Stimulated activated CD8-positive, alpha-beta memory T cell treated with anti-CD3 and anti-CD28 coated beads, Interleukin-12 subunit alpha, Interleukin-12 subunit beta, amount 100 ng/mL, for 1 hour (primary cell): ENCODE measurements at regions not wholly inside any gene's neighbourhood (a gene's known extent, or its start where the extent isn't known, plus 50 kb on each side); places are given as distances from the start of the nearest gene placed in this dataset.
"Not testable (repeated sequence)": the region's sequence is repeated elsewhere in the genome, so short reads cannot be mapped to it uniquely, and the experiment has no call there.

Experiments
- DNase-seq: peaks from one replicate; pipeline ENCODE4 v3.0.0-alpha.2; 2020; ENCODE audit warnings: low read depth

DNA sequence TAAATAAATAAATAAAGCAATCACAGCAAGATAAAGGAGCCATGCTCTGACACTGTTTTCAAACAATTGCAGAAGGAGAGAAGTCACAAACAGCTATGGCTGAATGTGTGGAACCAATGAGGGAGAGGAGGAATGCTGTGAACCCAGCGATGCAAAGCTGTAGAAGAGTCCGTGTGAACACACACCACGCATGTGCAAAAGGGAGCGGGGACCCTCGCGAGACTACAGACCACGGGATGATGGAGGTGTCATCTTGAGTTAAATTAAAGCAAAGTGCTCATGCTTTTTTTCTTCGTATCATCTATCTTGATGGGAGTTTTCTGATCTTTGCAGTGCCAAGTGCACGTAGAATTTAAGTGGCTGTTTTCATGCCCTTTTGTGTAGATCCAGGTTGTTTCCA, 123.8 kb upstream of the CDH5 start:
- DNase-seq, result no peak

DNA sequence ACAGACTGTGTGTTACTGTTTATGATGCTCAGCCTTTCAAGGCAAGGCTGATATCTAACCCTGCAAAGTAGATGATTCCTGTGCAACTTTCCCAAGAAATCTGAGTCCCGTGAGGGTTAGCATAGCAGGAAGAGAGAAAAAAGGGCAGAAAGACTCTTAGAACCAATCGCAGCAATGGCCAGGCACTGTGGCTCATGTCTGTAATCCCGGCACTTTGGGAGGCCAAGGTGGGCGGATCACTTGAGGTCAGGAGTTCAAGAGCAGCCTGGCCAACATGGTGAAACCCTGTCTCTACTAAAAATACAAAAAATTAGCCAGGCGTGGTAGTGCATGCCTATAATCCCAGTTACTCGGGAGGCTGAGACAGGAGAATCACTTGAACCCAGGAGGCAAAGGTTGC, 124.3 kb upstream of the CDH5 start:
- DNase-seq, result not testable (repeated sequence)

DNA sequence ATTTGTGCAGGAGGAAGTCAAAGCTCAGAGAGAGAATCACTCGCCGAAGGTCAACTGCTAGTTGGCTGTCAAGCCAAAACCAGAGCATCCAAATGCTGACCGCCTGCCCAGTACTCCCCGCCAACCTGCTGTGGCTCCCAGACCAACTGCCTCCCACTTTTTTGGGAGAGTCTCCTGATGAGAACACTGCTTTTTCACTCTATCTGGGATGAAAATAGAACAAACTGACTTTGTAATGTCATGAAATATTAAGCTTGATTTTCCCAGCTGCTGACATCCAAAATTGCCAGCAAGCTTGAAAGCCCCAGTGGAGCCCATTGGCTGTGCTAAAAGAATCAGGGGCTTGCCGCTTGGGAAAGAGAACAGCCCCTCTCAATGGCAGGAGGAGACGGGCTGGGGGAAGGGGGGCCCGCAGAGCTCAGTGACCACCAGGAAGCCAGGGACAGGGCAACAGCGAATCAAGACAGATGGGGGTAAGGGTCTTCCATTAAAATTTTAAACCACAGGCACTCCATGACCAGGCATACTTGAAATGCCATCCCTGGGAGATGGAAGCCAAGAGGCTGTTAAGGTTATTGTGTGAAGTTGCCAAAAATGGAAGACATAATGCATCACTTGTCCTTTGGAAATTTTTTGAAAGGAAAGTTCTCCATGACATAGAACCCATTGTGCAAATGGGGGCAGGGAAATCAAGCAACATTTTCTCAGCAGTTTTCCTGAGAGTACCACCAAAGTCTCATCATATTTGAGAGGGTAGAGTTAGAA, 125.7 kb upstream of the CDH5 start:
- DNase-seq, result no peak

DNA sequence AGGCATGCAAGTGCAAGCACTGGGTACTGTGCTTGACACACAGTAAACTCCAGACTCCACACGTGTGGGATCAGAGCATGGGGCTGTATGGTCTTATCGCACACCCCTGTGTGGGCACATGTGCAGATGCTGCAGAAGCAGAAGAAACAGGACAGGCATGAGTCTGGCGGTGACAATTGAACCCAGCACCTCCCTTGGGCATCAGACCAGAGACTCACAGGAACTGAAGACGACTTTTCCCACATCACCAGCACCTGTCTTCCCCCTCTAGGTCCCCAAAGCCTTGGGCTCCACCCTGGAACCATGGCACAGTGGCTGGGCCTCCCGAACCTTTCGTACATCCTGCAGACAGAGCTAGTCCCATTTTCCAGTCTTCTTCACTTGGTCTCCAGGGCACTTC, 126.4 kb upstream of the CDH5 start:
- DNase-seq, result no peak

DNA sequence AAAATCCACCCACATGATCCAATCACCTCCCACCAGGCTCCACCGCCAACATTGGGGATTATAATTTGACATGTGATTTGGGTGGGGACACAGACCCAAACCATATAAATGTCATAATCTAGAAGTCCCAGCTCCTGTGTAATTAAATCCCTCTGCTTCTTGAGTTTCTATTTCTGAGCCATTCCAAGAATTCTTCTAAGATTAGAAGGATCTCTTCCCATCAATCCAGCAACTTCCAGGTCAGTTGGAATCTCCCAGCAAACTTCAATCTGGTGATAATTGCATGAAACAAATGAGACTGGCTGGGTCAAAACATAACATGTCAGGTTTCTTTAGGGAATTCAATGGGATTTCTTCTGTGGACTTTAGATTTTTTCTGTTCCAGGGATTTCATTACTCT, 127.8 kb upstream of the CDH5 start:
- DNase-seq, result no peak

DNA sequence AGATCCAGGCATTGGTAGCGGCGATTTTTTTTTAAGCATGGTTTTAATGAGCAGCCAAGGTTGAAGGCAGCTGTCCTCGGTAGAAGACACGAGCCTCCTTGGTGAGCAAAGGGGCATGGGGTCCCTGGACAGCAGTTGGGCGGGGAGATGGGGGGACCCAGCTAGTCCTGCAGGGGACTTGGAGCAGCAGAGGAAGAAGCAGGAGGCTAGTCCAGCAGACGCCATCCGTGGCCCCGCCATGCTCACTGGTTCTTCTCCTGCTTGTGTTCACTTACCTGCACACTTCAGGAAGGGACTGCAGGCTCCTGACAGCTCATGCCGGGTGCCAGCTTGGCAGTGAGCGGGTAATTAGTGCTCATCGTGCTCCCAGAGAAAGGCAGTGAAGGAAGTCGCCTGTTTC, 130.2 kb upstream of the CDH5 start:
- no peak for DNase-seq

DNA sequence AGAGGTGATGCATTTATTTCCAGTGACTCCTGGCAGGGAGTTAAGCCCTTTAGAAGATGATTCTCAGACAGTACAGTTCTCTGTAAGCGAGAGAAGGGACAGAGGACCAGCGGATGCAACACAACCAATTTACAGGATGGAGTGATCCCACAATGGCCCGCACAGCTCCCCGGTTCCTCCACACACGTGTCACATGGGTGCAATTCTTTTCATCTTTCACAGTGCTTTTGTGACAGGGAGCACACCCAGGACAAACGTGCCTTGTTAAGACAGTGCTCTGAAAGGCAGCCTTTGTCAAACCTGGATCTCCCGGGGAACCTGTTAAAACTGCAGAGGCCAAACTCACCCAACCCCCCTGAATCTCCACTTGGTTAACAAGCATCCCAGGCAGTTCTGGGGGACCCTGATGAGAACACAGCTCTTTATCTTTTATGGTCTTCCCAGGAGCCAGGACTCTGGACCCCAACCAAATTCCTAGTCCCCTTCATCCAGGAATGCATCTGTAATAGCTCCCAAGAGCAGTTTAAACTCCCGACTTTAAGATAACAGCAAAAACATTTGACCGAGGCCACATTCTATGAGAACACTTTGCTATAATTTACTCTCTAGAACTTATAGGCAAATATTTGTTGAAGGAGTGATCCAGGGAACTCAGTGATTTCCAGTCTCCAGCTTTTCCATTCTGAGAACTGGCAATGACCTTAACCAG, 134.9 kb upstream of the CDH5 start:
- no peak for DNase-seq

DNA sequence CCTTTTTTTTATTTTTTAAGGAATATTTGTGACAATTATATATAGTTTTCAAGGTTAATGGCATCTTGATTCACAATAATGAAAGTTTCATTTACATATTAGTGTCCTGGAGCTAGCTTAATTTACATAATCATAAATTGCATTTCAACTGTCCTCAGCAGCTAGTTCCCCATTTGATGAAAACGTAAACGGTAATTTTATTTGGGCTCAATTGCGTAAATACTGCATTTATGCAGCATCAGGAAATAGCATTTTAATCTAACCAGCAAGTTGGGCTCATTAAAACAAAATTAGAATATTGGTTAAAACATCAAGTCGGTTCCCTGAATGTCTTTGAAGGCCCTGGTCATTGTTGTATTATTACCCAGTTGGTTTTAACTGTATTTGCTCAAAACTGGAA, 136.8 kb upstream of the CDH5 start:
- DNase-seq, result no peak

DNA sequence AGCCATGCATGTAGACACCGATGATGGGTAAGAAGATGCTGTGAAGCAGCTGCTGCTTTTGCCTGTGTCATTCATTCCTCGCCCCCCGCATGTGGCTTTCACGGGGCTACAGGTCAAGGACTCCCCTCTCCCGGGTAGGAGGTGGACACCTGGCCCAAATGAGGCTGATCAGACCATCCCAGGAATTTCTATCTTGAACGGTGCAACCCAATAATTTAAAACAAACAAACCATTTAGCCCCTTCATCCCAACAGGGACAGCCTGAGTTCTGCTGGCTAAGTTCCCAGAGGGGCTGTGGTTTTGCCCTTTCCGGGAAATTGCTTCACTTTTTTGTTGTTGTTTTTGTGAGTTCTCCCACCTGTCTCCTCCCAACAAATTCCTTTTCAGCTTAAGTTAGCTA, 137.7 kb upstream of the CDH5 start:
- no peak for DNase-seq

DNA sequence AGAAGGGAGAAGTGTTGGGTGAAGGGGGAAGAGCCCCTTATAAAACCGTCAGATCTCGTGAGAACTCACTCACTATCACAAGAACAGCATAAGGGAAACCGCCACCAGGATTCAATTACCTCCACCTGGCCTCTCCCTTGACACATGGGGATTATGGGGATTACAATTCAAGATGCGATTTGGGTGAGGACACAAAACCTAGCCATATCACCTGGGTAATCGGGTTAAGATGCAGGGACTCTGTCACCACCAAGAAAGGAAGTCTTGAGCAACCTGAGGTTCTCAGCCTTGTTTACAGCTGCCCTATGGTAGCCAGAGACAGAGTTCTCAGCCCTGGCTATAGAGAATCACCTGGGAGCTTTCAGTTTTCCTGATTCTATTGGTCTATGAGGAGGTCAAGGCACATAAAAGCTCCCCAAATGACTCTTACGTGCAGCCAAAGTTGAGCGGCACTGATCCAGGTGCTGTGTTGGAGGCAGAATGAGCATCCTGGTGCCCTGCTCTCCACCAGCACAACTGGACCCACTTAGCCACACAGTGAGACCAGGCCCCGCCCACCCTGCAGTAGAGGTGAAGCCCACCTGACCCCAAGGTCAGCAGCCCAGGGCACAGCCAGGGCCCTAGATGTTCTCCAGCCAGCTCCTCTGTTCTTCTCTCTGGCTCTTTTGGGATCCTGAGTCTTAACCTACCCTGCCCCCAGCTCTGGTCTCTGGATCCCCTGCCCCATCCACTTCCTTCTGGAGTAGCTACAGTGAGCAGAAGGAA, 138.5 kb upstream of the CDH5 start:
- no peak for DNase-seq

DNA sequence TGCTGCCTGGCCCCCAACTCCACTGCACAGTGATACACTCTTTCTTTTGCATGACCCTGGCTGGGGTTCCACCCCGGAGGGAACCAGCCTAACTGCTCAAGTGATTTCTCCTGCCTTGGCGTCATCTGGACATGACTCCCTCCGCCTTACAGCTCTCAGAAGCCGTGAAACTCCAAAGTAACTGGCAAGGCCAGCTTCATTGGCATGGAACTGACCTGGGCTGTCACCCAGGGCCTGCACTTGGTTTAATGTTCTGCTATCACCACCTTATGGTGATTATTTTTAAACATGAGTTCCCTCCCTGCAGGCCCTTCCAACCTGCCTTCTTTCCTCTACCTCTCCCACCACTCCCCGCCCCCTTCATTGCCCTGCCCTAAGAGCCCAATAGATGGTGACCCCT, 139.7 kb upstream of the CDH5 start:
- no peak for DNase-seq

DNA sequence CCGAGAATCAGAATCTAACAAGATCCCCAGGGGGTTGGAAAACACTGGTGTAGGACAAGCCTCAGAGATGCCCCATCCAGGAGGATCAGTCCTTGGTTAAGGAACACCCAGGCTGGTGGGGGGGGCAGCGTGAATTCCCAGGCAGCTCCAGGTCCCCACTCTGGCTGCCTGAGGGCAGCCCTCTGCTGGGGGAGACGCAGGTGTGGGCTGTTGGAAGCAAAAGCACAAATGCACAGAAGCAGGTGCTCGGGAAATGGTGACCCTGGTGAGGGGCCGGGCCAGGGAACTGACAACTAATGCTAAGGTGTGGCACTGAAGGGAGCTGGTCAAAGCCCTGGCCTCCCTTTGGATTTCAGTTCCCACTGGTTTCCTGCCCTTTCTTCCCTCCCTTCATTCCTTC, 140.8 kb upstream of the CDH5 start:
- no peak for DNase-seq

DNA sequence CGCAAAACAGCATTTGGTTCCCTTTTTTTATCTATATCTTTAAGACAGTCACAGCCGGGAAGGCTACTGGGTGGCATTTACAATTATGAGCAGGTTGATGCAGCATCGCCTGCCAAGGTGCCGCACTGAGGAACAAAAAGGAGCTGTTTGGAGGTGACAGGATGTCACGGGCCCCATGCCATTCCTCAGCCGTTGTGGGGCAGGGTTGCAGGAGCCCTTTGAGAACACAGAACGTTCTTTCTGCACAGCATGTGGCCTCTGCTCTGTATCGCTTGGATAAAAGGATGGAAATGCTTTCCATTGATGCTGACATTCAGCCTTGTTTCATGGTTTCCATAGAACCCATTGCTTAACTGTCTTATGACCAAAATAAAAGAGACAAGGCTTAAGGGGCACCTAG, 141.9 kb upstream of the CDH5 start:
- DNase-seq, result no peak

DNA sequence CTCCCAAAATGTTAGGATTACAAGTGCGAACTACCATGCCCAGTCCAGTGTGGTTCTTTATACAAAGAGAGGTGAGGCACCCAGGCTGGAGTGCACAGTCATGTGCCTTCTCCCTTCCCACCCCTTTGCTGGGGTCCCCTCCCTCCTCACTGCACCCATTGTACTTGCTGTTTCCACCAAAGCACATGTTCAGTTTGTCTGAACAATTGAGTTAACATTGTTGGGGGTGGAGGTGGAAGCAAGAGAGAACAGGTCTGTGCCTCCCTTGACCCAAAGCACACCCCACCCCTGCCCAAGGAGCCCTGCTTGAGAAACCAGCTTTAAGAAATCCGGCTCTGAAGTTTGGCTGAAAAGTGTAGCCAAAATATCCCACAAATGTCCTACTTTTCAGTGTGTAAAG, 142.3 kb upstream of the CDH5 start:
- no peak for DNase-seq

DNA sequence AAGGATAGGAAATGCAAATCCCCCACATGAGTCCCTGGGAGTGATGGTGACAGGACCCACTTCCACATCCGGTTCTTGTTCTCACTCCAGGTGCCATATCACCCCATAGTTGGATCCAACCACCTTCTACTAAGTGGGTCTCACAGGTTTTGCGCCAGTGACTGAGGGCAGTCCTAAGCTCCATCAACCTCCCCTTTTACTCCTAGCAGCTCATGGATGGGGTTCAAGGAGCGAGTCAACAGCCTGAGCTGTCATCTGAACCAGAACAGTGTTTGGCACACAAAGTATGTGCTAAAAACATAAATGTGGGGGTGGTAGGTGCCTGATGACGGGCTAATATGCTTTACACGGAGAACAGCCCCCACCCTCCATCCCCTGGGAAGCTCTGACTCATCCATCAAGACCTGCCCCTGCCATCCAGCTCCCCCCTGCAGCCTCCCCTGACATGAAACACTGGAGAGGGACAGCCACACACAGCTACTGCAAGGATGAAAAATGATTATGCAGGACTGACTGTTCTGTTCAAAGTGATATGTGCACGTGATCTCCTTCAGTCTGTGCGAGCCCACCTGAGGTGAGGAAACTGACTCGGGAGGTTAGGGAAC, 143.2 kb upstream of the CDH5 start:
- DNase-seq, result no peak

DNA sequence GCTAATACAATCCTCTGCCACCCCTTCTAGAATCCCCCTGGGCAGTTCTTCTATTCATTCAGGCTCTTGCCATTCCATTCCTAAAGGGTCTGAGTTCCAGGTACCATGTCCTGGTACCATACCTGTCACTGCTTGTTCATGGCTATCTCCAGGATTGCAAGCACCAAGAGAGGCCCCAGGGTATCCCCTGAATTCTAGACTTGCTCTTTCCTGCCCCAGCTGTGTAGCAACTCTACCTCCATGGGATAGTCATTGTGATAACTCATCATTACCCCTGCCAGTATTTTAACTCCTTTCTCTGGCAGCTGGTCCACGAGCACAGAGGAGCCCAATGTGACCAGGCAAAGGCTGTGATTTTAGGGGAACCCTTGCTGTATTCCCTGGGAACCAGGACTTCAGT, 143.7 kb upstream of the CDH5 start:
- DNase-seq, result no peak

DNA sequence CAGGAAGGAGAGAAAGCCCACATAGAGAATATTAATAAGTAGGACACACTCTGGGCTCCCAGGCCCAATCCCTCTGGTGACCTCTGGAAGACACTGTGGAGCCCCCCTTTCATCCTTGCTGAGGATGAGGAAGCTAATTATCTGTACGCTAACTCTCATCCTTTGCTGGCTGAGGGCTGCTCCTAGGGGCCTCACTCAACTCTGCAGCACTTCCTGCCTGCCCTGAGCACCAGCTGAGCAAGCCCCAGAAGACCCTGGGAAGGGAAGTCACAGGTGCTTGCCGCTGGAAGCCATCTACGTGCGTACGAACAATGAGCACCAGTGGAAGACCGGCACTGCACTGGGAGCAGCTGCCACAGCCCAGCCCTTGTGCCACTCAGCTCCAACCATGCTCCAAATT, 145.8 kb upstream of the CDH5 start:
- no peak for DNase-seq

DNA sequence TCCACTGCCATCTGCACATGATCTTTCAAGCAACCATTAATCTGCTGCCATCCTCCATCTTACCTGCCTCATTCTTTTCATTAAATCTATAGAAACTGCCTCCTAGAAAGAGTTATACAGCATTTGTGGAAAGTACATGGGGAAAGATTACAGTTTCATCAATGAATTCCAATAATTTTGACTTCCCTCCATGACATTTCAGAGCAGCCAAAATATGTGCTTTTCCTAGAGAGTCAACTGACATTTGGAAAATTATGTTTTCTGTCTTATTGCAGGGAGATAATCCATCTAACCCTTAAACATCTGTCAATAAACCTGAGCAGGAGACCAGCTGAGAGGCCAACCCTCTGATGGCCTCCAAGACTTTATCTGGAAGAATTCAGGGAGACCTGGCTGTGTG, 147.0 kb upstream of the CDH5 start:
- no peak for DNase-seq

DNA sequence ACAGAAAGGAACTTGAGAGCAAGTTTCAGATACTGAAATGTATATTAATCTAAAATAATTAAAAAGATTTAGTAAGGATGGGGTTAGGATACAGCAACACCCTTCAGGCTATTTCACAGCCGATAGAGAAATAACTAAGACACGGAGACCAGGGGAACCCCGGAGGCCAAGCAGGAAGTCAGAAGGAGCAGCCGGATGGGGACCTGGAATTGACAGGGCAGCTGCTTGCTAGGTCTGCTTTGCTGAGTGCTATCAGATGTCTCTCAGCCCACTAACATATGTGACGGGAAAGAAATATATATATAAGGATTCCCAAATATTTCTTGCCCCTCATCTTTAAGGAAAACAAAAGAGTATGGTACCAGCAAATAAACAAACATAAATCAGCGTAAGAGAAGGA, 154.1 kb upstream of the CDH5 start:
- DNase-seq, result no peak

DNA sequence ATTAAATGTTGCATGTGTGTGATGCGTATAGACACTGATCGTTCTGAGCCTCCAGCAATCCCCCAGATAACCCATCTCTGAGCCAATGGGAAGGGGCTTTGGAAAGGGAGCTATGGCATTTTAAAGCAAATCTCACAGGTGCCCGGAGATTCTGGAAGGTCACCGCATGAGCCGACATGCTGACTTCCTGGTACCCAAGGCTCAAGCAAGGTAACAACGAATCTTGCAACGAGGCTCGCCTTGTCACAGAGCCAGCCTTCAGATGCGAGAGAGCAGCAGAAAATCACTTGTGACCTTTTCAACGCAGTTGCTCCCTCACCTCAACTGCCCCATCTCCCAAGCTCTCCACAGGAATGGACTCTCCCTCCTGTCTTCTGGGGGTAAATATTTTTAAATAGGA, 154.8 kb upstream of the CDH5 start:
- DNase-seq, result no peak

DNA sequence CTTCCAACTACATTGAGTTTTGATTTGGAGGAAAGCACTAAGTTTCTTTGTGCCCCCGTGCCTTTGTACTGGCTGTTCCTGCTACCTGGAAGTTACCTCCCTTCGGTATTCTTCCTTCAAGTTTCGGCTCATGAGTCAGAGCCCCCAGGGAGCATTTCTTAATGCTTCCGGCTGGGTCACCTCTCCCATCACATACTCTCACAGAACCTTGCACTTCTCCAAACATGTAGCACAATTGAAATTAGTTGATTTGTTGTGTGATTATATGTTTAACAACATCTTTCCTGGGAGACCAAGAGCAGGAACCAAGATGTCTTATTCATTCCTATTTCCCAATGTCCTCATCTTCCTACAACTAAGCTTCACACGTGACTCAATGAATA, 158.6 kb upstream of the CDH5 start:
- no peak for DNase-seq

DNA sequence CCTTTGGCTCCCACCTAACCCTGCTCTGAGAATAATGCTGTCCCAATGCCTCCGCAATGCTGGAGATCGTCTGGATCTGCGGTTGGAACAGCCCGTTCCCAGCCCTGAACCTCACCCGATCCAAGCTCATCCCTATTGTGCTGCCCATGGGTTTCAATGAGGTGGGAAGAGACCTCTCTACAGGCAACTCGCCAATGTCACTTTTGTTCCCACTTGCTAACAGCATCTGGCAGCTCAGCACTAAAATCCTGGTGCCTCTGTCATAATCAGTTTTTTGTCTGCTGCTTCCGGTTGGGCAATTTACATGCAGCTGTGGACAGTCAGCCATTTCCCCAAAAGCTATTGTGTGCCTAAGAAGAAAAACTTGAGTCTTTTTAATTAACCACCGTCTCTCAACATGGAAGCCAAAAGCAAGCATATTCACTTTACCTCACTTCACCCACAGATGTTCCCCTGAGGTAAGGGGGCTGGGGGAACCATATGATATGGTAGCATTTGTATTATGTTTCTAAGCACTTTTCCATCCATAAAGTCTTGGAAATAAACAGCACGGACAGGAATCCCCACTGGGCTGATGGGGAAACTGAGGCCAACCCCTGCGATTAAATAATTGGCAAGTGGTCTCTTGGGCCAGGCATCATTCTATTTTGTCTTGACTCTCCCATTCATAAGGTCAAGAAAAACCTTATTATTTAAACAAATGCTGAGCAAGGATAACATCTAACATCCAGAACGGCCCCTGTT, 159.2 kb upstream of the CDH5 start:
- no peak for DNase-seq
